HG02588 (cell line): ENCODE measurements at regions not wholly inside any gene's neighbourhood (a gene's known extent, or its start where the extent isn't known, plus 50 kb on each side); places are given as distances from the start of the nearest gene placed in this dataset.
"Not testable (repeated sequence)": the region's sequence is repeated elsewhere in the genome, so short reads cannot be mapped to it uniquely, and the experiment has no call there.

Experiments
- ATAC-seq: cut with Tn5 transposase; IDR thresholded peaks from one replicate; pipeline ENCODE4 v1.9.1; 2021; ENCODE audit warnings: mild to moderate bottlenecking, moderate library complexity; ENCODE audit not compliant: unreplicated experiment

DNA sequence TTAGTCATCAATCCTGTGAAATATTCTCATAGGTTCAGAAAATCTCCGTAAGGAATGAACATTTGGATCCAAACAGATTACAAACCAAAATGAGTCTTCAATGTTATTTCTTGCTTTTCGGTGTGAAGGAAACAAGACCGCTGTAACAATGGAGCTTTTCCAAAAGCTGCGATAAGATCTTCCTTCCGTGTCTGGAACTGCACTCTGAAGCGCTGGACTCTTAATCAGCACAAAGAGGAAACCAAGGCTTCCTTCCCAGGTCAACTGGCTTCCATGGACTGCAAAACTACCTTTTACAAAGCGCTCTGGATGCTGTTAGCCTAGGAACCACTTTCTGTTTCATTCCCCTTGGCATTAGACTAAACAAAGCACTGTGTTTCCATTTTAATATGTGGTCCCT lies 137.9 kb upstream of the BASP1 start:
- no peak for ATAC-seq

DNA sequence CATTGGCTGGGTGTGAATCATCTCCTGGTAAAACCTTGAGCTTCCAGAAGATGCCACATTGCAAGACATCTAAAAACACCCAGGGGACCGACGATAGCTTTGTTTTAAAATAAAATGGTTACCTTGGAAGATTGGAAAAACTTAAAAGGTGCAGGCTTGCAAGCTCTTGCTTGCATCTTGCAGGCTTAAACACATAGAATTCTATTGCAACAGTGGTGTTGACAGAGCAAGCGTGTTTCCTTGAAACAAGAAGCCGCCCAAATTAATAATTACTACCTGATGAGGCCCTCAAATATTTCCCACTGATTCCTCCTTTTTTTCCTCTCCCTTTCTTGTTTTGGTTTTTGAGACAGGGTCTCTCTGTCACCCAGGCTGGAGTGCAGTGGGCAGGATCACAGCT lies 137.1 kb upstream of the BASP1 start:
- no peak for ATAC-seq

DNA sequence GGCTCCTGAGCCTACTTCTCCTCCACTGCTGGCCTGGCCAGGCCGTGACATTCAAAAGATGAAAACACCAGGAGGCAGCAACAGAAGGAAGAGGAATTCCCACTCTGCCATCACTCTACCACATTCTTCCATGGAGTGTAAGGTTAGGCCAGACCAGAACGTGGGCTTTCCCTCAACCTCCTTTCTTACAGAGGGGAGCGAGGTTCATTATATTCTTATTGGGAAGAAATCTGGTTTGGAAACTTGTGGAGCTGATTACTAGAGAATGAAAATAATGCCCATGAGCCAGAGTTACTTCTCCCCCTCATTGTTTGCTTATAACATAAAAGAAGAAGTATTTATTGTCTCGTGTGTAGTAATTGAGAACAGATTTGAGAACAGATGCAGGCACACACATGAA lies 136.3 kb upstream of the BASP1 start:
- ATAC-seq: no peak

DNA sequence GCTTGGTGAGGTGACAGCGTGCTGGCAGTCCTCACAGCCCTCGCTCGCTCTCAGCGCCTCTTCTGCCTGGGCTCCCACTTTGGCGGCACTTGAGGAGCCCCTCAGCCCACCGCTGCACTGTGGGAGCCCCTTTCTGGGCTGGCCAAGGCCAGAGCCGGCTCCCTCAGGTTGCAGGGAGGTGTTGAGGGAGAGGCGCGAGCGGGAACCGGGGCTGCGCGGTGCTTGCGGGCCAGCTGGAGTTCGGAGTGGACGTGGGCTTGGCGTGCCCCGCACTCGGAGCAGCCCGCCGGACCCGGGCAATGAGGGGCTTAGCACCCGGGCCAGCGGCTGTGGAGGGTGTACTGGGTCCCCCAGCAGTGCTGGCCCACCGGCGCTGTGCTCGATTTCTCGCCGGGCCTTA lies 134.2 kb upstream of the BASP1 start:
- not testable (repeated sequence) for ATAC-seq

DNA sequence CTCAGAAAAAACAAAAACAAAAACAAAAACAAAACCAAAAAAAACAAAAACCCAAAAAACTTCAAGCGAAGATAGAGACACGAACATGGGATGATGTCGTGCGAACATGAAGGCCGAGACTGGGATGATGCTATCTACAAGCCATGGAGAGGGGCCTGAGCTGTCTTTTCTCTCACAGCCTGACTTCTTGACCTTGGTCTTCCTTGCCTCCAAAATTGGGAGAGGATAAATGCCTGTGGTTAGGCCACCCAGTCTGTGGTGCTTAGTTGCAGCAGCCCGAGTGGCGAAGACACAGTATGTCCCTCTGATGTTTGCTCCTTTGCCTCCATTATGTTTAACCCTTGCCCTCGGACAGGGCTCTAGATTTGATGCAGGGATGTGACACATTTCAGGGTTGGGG lies 130.4 kb upstream of the BASP1 start:
- ATAC-seq: no peak

DNA sequence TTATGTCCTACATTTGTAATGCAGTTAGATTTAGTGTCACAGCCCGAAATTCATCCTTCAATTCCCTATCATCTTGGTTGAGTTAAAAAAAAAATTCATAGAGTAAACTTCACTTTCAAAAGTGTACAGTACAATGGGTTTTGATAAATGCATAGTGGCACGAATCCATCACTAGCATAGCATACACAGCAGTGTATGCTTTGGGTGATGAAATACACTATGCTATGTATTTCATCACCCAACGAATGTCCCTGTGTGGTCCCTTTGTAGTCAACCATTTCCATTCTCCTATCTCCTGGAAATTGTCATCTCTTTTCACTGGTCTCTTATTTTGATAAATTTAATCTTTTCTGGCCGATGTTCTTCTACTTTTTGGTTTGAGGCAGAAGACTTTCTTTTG lies 129.4 kb upstream of the BASP1 start:
- ATAC-seq: no peak

DNA sequence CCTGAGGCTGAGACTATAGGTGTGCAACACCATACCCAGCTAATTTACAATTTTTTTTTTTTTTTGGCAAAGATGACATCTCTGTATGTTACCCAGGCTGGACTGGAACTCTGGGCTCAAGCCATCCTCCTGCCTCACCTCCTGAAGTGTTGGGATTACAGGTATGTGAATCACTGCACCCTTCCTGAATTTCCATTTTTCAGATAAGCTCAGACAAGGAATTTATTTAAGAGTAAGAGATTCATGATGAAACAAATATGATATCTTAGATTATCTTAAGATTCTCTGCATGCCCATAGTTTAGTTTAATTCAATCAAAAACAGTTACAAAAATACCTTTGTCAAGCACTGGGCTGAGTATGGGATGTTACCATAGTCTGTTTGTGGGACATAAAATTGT lies 128.4 kb upstream of the BASP1 start:
- ATAC-seq: no peak

DNA sequence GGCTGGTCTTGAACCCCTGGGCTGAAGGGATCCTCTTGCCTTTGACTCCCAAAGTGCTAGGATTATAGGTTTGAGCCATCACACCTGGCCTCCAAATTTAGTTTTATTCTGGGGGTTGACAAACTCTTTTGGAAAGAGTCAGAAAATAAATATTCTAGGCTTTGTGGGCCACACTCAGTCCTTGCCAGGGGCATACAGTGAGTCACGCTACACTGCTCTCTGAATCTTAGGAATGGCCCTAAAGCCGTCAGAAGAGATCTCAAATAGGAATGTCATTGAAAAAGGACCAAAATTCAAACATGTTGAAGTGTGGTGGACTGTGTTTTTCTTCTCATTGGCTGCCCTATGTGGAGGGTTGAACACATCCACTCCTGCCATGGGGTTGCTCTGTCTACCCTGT lies 127.7 kb upstream of the BASP1 start:
- no peak for ATAC-seq

DNA sequence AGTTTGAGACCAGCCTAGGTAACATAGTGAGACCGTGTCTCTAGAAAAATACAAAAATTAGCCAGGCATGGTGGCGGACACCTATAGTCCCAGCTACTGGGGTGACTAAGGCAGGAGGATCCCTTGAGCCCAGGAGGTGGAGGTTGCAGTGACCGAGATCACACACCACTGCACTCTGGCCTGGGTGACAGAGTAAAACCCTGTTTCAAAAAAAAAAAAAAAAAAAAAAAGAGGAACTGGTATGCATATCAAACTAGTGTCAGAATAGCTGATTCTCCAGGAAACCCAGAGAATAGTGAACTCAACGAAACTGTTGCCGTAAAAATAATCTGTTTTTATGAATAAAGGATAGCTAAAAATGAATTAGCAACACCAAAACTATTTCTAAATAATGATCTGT lies 126.6 kb upstream of the BASP1 start:
- no peak for ATAC-seq

DNA sequence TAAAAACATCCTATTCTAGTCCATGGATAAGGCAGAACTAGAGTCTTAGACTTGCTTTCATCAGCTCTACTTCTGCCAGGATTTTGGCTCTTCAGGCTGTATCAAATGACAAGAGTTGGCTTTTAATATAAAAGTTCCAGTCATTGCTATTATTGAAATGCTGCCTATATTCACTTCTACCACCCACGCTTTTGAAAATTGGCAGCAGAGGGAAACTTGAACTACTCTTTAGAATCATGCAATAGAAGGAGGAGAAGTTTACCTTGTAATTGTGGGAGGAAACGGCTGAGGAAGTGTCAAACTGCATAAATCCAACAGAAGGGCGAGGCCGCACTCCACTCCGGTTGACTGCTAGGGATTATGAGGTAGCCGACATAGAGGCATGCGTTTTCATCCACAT lies 122.6 kb upstream of the BASP1 start:
- no peak for ATAC-seq

DNA sequence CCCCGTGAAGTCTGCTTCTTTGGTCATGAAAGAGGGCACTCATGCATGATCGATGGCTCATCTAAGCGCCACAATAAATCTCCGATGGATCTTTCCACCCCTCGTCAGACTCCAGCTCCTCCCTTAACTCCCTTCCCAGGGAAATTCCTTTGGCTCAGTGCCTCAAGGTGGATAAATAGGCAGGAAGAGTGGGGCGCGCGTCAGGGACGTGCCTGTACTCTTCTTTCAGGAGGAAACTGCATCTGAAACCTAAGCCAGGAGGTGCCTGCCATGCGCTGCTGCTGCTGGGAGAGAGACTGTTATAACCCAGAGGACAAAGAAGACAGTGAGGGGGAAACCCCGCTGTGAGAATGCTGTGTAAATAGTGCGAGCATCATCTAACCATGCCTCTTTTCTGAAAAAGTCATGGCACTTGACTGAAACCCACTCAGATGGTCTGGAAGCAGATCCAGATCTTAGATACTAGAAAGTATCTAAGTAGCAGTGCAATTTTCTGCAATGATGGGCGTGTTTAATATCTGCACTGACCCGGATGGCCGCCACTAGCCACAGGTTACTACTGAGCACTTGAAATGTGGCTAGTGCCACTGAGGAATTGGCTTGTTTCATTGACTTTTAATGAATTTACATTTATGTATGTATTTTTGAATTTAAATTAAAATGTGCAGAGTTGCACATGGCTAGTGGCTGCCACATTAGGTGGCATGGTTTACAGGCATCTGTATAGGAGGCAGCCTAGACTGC lies 120.3 kb upstream of the BASP1 start:
- no peak for ATAC-seq

DNA sequence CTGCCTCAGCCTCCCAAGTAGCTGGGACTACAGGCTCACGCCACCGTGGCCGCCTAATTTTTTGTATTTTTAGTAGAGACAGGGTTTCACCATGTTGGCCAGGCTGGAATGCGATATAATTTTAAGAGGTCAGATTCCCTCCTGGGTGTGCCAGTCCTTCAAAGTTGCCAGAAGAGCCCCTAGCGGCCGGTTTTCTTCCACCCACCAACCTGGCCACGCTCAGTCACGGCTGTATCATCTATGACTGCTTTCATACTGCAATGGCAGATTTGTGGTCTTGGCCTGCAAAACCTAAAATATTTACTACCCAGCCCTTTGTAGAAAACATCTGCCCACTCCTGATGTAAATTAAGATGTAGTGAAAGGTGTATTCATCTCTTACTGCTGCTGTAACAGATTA lies 117.5 kb upstream of the BASP1 start:
- ATAC-seq: no peak

DNA sequence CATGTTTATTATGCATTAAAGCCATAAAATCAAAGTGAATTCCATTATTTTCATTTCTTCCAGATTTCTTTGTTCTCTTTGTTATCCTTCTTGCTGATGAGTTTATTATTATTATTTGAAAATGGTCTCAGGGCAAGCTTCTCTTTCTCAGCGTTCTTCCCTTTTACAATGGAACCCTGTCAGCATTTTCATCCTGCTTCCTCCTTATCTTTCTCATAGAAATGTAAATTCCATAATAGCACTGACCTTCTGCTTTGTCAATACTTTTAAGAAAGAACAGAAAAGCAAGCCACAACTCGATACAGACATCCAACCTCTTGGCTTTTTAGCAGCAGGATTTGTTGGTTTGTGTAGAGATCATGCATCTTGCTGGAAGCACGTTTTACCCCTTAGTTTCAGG lies 114.0 kb upstream of the BASP1 start:
- no peak for ATAC-seq

DNA sequence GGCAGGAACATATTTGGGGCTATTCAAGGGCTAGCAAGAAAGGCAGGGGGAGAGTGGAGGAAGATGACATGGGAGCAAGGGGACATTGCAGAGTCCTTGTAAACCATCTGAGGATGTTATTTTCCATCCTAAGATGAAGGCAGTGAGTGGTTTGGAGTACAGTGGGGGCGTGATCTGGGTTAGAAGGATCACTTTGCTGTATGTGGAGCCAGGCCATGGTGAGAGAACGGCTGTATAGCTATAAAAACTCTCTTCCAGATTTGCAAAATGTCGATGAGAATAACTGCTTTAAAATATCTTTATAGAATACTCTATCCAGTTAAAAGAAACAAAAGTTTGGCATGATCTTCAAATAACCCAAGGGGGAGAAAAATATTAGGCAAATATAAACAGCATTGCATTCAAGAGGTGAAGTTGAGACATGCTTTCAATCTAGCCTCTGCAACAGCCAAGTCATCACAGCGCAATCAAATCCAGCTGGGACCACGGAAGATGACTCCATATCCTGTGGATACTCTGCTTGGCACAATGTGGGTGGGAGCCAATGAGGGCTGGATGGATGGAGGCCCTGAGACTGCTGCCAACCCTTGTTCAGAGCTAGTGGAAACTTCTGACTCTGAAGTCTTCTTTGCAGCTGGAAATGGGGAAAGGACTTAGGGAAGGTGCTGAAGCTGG lies 111.5 kb upstream of the BASP1 start:
- ATAC-seq: no peak

DNA sequence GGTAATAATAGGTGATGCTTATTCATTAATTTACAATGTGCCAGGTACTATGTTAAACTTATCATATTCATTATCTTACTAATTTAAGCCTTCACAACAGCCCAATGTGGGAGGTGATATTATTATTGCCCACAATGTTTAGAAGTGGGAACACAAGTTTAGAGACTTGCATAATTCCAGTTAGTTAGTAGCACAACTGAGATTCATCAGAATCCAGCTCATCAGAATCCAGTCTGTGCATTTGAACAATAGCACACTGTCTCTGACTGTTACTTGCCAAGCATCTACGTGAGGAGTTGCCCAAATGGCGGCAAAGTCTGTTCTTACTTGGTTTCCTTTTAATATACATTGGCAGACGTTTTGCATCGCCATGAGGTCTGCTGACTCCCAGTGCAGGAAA lies 110.9 kb upstream of the BASP1 start:
- no peak for ATAC-seq

DNA sequence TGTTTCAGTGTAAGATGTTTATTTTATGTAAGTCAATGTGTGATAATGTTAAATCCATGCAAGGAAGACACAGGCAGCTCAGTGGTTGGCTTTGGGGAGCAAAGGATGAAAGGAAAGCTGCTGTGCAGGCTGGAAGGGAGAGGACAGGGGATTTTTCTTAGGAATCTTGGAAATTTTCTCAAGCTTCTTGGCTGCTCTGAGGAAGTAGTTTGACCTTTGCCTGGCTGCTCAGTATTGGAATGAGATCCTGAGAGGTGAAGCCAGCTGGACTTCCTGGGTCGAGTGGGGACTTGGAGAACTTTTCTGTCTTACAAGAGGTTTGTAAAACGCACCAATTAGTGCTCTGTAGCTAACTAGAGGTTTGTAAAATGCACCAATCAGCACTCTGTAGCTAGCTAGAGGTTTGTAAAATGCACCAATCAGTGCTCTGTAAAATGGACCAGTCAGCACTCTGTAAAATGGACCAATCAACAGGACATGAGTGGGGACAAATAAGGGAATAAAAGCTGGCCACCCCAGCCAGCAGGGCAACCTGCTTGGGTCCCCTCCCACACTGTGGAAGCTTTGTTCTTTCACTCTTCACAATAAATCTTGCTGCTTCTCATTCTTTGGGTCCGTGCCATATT lies 105.2 kb upstream of the BASP1 start:
- ATAC-seq: not testable (repeated sequence)

DNA sequence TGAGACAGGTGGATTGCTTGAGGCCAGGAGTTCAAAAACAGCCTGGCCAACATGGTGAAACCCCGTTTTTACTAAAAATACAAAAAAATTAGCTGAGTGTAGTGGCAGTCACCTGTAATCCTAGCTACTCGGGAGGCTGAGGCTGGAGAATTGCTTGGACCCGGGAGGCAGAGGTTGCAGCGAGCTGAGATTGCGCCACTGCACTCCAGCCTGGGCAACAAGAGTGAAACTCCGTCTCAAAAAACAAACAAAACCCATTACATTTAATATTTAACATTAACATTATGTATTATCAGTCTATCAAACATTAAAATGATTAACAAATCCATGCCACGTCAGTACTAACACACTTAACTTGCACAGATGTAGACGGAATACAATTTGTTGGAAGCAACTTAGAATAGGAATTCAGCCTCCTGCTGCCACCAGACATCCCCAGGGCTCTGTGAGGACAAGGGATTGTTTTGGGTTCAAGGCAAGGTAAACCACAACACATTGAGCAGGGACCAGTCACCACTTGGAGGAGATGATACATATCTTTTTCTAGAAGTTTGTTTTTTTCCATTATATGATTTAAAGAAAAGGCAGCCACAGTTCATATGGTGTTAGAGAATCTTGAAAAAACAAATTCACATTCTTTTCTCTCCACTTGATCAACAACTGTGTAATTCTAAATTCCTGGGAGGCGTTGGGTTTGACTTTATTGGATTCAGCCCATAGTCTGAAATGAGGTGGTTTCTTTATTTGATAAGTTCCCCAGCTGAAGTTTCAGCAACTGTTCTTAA lies 104.1 kb upstream of the BASP1 start:
- no peak for ATAC-seq

DNA sequence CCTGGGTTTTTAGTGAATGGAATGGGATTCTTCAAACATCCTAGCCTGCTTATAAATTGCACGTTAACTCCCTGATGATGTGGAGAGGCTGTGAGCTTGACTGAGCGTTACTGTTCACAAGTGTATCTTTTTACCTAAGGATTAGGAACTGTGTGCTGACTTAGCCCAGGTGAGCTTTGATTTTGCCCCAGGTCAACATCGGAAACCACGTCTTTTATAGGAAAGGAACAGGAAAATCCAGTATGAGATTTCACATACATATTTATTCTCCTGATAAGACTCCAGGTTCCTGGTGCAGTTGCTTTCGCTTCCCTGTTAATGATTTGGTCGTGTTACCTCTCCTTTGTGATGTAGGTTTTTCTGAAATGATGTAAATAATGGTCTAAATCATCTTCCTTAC lies 103.2 kb upstream of the BASP1 start:
- ATAC-seq: no peak

DNA sequence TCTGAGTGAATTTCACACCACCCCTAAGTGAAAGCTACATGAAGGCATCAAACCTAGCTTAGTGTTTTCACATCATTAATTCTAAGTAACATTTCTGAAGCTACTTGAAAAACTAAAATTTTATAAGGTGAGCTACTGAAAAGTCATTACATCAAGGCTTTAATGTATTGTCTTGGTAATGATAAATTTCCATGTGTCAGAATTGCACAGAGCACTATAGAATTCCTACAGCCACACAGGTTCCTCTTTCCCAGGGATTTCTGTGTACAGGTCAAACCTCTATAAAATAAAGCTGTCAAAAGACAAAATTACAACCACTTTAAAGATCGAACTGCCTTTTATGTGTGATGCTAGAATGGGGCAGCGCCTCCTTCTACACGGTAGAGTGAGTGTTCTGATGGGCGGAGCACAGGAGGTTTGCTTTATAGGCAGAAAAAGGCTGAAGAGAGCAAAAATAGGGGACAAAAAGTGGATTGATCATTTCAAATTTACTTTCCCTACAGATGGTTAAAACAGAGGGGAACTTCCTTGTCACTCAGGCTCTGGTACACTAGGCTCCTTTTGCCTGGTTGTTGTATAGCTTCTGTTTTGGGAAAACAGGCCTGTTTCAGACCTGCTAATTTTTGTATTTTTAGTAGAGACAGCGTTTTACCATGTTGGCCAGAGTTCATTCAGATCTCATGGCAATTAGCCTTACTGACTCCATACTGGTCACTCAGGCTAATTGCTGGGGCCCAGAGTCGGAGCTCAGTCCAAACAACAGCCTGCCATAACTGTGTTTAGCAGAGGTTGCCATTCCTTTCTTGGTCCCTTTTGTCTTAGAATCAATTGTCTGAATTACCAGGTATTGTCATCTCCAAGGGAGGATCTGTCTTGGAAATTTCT lies 102.5 kb upstream of the BASP1 start:
- no peak for ATAC-seq

DNA sequence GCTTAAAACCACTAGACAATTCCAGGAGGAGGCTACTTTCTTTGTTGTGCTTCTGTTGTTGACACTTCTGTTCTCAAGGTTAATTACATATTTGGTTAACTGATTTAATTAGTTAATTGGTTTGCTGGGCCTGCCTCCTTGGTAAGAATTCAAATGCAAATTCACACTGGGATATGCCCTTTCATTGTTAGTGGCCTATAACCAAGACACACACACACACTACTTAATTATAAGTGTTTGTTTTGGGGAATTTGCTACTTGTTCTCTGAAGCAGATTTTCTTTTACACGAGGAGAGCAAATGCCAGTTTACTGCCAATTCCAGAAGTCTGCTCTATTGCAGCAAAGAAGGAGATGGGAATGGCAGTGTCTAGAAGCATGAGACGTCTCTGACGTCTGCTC lies 101.6 kb upstream of the BASP1 start:
- no peak for ATAC-seq

DNA sequence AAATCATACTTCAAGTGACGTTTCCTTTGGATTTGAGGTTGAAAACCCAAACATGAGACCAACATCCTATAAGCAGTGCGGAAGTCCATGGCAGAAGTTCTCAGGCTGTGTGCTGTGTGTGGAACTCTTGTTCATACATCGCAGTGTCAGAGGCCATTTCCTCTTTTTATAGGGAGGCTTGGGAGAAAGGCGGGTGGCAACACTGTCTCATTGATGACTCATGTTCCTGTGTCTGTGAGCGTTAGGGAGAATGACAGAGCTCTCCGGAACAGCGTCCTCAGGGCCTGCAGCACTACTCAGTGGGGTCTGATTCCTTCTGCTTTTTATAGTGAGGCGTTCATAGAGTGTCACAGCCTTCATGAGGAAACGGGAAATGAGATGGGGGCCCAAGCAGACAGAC lies 98.8 kb upstream of the BASP1 start:
- peak; percentile 49 for ATAC-seq
